GM12874 (cell line): ENCODE measurements at regions not wholly inside any gene's neighbourhood (a gene's known extent, or its start where the extent isn't known, plus 50 kb on each side); places are given as distances from the start of the nearest gene placed in this dataset.

Source experiments
- CTCF ChIP-seq: IDR thresholded peaks from 2 replicates; pipeline ENCODE4 v1.5.1; 2011; ENCODE audit warnings: low read depth, mild to moderate bottlenecking, control low read depth, low read length, moderate library complexity; ENCODE audit not compliant: insufficient read depth

- TF ChIP-seq CTCF = no peak
Measured at GRCh38 chr15:94019062-94019461, 212.3 kb upstream of the MCTP2 start.

- TF ChIP-seq CTCF = no peak
Measured at GRCh38 chr15:94015324-94015723, 216.0 kb upstream of the MCTP2 start.

GRCh38 chr15:94008104-94009074, 223.0 kb upstream of the MCTP2 start:
- TF ChIP-seq CTCF = no peak

- no peak for TF ChIP-seq CTCF
Measured at GRCh38 chr15:94004697-94005096, 226.7 kb upstream of the MCTP2 start.

GRCh38 chr15:94002041-94002440, 229.3 kb upstream of the MCTP2 start:
- no peak for TF ChIP-seq CTCF

- TF ChIP-seq CTCF = no peak
Measured at GRCh38 chr15:94001255-94001801, 230.0 kb upstream of the MCTP2 start.

GRCh38 chr15:94000606-94001005, 230.8 kb upstream of the MCTP2 start:
- TF ChIP-seq CTCF = no peak
